Nephron progenitor cell (in vitro differentiated cells): ENCODE measurements at regions not wholly inside any gene's neighbourhood (a gene's known extent, or its start where the extent isn't known, plus 50 kb on each side); places are given as distances from the start of the nearest gene placed in this dataset.

Experiments used
- DNase-seq: peaks from one replicate; pipeline ENCODE4 v3.0.0; 2021
- H3K27ac Mint-ChIP-seq: 2 replicates; pipeline ENCODE4 v1.8.0; 2021; ENCODE audit warnings: mild to moderate bottlenecking, moderate library complexity, mixed read lengths
- H3K27me3 Mint-ChIP-seq: 2 replicates; pipeline ENCODE4 v1.8.0; 2021; ENCODE audit warnings: mild to moderate bottlenecking, low read depth, mixed read lengths; ENCODE audit not compliant: poor library complexity
- H3K36me3 Mint-ChIP-seq: 2 replicates; pipeline ENCODE4 v1.8.0; 2021; ENCODE audit warnings: low read depth, mixed read lengths
- H3K4me1 Mint-ChIP-seq: 2 replicates; pipeline ENCODE4 v1.8.0; 2021; ENCODE audit warnings: mixed read lengths
- H3K4me3 Mint-ChIP-seq: 2 replicates; pipeline ENCODE4 v1.8.0; 2021; ENCODE audit warnings: mild to moderate bottlenecking, moderate library complexity, mixed read lengths
- H3K9me3 Mint-ChIP-seq: 2 replicates; pipeline ENCODE4 v1.8.0; 2021; ENCODE audit warnings: mild to moderate bottlenecking, moderate library complexity, mixed read lengths
- TF ChIP-seq, protein P1 (sequence below): fragments of 200-600 bp; sonication (generic); IDR thresholded peaks from 2 replicates; pipeline ENCODE4 v1.5.0; 2021; ENCODE audit warnings: antibody characterized with exemption

- Mint-ChIP-seq H3K27ac (no peak overlapping the region), H3K4me1 (no peaks in the 10 kb centered on the region), H3K27me3 (no peaks in the 10 kb centered on the region), H3K4me3 (no peak overlapping the region), H3K36me3 (no peaks in the 10 kb centered on the region), H3K9me3 (no peaks in the 10 kb centered on the region)
- no peak for DNase-seq
- TF ChIP-seq, protein P1, sequence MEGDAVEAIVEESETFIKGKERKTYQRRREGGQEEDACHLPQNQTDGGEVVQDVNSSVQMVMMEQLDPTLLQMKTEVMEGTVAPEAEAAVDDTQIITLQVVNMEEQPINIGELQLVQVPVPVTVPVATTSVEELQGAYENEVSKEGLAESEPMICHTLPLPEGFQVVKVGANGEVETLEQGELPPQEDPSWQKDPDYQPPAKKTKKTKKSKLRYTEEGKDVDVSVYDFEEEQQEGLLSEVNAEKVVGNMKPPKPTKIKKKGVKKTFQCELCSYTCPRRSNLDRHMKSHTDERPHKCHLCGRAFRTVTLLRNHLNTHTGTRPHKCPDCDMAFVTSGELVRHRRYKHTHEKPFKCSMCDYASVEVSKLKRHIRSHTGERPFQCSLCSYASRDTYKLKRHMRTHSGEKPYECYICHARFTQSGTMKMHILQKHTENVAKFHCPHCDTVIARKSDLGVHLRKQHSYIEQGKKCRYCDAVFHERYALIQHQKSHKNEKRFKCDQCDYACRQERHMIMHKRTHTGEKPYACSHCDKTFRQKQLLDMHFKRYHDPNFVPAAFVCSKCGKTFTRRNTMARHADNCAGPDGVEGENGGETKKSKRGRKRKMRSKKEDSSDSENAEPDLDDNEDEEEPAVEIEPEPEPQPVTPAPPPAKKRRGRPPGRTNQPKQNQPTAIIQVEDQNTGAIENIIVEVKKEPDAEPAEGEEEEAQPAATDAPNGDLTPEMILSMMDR = no peak
These were observed 1608.7 kb downstream of the STIM2 start for GRCh38 chr4:28469387-28469786.

- DNase-seq = no peak
These were observed 1609.2 kb downstream of the STIM2 start for GRCh38 chr4:28469886-28470285.

GRCh38 chr4:28475381-28475780, 1614.7 kb downstream of the STIM2 start:
- H3K27ac Mint-ChIP-seq = no peak overlapping the region
- TF ChIP-seq, protein P1 = no peak
- no peak for DNase-seq
- H3K9me3 Mint-ChIP-seq = no peaks in the 10 kb centered on the region
- no peak overlapping the region for H3K4me3 Mint-ChIP-seq
- H3K36me3 Mint-ChIP-seq = no peaks in the 10 kb centered on the region
- no peaks in the 10 kb centered on the region for H3K4me1 Mint-ChIP-seq
- no peaks in the 10 kb centered on the region for H3K27me3 Mint-ChIP-seq

More at GRCh38 chr4:28469886-28470285, 1609.2 kb downstream of the STIM2 start:
- Mint-ChIP-seq H3K9me3 (no peaks in the 10 kb centered on the region), H3K27me3 (no peaks in the 10 kb centered on the region), H3K36me3 (no peaks in the 10 kb centered on the region), H3K4me1 (no peaks in the 10 kb centered on the region), H3K4me3 (no peak overlapping the region), H3K27ac (no peak overlapping the region)
- TF ChIP-seq, protein P1 = no peak

DNA sequence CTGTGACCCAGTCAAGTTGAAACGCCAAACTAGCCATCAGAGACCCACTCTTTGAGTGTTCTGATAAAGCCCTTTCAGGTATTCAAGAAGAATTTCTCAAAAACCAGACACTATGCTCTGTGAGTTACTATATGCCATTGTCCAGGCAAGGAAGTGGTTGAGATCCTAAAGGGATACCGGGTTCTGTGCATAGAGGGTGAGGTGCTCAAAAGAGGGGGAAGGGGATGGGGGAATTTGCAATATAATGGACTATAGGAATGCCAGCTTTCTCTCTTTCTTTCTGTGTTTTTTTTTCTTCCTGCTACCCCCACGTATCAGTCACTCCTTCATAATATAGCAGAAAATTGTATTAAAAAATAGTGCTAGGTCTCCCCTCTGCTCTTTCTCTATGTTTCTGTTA, 1619.0 kb downstream of the STIM2 start:
- TF ChIP-seq, protein P1 = no peak
- Mint-ChIP-seq H3K4me1 (no peaks in the 10 kb centered on the region), H3K36me3 (no peaks in the 10 kb centered on the region), H3K9me3 (no peaks in the 10 kb centered on the region), H3K27ac (no peak overlapping the region), H3K27me3 (no peaks in the 10 kb centered on the region), H3K4me3 (no peak overlapping the region)
- DNase-seq = no peak

DNA sequence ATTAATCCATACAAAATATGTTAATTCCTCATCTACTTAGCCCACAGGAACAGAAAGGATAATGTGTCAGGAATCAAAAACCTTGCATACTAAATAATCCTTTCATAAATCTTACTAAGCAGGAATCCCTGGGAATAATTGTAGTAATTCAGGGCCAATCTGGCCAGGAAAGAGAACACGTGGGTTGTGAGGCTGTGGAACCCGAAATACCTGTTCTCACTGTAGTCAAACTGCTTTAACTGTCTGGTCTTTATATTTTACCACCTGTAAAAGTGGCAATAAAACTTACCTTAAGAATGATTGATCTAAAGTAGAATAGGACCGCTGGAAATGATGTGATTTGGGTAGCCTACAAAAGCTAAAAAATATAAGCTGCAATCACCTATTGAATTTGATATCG, 1620.9 kb downstream of the STIM2 start:
- TF ChIP-seq, protein P1 = no peak
- Mint-ChIP-seq H3K36me3 (no peaks in the 10 kb centered on the region), H3K27me3 (no peaks in the 10 kb centered on the region), H3K9me3 (no peaks in the 10 kb centered on the region), H3K4me1 (no peaks in the 10 kb centered on the region), H3K4me3 (no peak overlapping the region), H3K27ac (no peak overlapping the region)
- DNase-seq = no peak

DNA sequence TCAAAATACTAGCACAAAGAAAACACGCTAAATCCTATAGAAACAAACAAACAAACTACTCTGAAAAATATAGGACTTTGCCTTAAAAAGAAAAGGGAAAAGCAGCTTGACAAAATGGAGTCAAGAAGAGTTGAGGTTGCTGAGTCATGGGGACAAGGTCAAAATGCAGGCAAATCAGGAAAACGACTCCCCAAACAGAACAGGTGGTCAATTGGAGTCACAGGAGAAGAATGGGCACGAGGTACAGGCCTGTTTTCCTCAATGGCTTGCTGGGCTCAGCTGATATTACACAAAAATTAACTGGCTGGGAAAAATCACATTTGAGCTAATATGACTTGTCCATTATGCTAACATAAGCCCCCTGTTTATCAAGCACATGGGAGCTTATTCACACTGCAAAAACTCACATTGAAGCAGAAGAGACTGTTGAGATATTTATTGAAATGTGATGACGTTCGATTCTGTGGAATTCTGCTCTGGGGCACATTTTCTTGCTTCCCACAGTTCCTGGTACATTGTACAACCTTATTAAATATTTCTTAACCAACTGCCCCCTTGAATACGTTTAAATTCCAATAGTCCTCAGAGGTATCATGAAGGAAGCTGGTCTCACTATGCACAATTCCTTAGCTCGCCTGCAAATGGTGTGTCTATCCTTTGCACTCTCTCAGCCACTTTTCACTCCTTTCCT, 1622.1 kb downstream of the STIM2 start:
- no peak overlapping the region for H3K27ac Mint-ChIP-seq
- H3K9me3 Mint-ChIP-seq = no peaks in the 10 kb centered on the region
- H3K27me3 Mint-ChIP-seq = no peaks in the 10 kb centered on the region

More for the DNA sequence above, 1622.1 kb downstream of the STIM2 start:
- Mint-ChIP-seq H3K4me3 (no peak overlapping the region), H3K4me1 (no peaks in the 10 kb centered on the region), H3K36me3 (no peaks in the 10 kb centered on the region)
- DNase-seq = no peak
- TF ChIP-seq, protein P1 = no peak
